ENCODE measurements at regions not wholly inside any gene's neighbourhood (a gene's known extent, or its start where the extent isn't known, plus 50 kb on each side); places are given as distances from the start of the nearest gene placed in this dataset.

DNA sequence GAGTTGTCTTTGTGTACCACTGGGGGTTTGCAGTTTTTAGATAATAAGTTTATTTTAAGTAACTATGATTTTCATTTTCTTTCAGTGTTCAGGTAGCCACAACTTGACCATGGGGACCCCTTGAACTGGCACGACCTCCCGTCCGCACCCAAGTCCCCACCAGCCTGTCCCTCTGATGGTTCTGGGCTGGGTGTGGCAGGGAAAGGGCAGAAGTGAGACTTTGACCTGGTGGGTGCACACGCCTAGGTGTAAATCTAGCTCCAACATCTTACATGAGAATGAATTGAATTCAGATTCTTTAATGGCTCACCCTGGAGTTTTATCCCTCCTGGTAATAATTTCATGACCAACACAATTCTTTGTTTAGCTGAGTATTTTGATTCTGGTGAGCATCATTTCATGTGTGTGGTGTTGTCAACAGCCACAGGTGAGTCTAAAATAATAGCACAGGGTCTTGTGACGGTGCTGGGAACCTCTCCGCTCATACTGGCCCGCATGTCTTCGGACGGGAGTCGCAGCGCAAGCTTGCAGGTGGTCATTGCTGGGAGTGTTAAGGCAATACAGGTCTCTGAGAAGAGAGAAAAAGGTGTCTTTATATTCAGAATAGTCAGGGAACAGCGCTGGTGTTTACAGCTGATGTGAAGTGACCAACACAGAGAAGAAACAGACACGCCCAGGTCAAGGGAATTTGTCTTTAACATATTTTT lies 50.8 kb upstream of the POFUT2 start:
- Histone ChIP-seq H3K4me3 (ENCODE audit: low read length in 2 of 2) (no peak overlapping the region), H3K27me3 (ENCODE audit: control insufficient read depth in 2 of 2, insufficient read depth in 2 of 2, low read length in 2 of 2) (peaks cover 0 to 2% of the 10 kb centered on the region in 2 donors), H3K27ac (ENCODE audit: low read depth in 2 of 2, low read length in 2 of 2) (no peak overlapping the region)

DNA sequence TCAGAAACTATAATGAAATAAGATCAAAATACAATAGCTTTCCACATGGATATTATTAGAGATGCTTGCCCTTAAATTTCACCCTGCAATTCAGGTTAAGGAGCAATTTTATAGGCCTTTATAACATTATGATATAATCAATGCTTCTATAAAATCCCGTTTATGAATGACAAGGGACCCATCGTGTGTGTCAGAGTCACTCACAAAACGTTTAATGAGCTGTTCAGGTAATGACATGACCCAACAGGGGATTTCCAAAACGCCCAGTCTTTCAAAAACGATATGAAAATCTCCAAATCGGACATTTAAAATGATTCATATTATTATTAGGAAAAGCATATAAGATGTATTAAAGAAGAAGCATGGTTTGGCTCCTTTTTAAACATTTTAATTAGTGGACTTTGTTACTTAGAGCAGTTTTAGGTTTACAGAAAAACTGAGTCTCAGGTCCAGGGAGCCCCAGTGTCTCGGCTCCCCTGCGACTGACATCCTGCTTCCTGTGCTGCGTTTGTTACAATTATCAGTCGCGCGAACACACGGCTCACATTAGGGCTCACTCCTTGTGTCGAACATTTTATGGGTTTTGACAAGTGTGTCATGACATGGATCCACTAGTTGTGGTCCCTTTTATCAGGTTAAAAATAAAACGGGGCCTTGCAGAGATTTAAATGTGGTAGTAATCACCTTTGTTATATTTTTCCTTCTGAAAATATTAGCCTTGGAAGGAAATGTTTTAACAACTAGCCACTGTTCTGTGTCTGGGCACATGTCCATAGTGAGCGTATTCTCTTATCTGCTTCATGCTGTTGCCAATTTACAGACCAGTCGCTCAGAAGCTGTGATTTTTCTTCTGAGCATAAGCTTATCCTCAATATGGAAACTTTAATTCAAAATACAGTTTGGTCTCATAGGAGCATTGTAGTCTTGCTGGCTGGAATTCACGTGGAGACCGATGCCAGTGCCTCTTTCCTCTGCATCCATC lies 52.0 kb upstream of the POFUT2 start:
- Histone ChIP-seq H3K27me3 (ENCODE audit: control insufficient read depth in 2 of 2, insufficient read depth in 2 of 2, low read length in 2 of 2) (peaks cover 0 to 2% of the 10 kb centered on the region in 2 donors), H3K4me1 (ENCODE audit: control insufficient read depth in 2 of 2, insufficient read depth in 2 of 2, low read length in 2 of 2) (peaks cover 0 to 2% of the 10 kb centered on the region in 2 donors), H3K9ac (ENCODE audit: low read depth in 1 of 2, low read length in 2 of 2) (no peak overlapping the region), H3K4me3 (ENCODE audit: low read length in 2 of 2) (no peak overlapping the region), H3K36me3 (ENCODE audit: control insufficient read depth in 2 of 2, insufficient read depth in 2 of 2, low read length in 2 of 2) (no peaks in the 10 kb centered on the region), H3K9me3 (ENCODE audit: control insufficient read depth in 2 of 2, low read length in 2 of 2) (no peaks in the 10 kb centered on the region), H3K27ac (ENCODE audit: low read depth in 2 of 2, low read length in 2 of 2) (no peak overlapping the region)

More for the DNA sequence above, 50.8 kb upstream of the POFUT2 start:
- Histone ChIP-seq H3K36me3 (ENCODE audit: control insufficient read depth in 2 of 2, insufficient read depth in 2 of 2, low read length in 2 of 2) (no peaks in the 10 kb centered on the region), H3K4me1 (ENCODE audit: control insufficient read depth in 2 of 2, insufficient read depth in 2 of 2, low read length in 2 of 2) (peaks cover 0 to 2% of the 10 kb centered on the region in 2 donors), H3K9me3 (ENCODE audit: control insufficient read depth in 2 of 2, low read length in 2 of 2) (no peaks in the 10 kb centered on the region), H3K9ac (ENCODE audit: low read depth in 1 of 2, low read length in 2 of 2) (no peak overlapping the region)

DNA sequence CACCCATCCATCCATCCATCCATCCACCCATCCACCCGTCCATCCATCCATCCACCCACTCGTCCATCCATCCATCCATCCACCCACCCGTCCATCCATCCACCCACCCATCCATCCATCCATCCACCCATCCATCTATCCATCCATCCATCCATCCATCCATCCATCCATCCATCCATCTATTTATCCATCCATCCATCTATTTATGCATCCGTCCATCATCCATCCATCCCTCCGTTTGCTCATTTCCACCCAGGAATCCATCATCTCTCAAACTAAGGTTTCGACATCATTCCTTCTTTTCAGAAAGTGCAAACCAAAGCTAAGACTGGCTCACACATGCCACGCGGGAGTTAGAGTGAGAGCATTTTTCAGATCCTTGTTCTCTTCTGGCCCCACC lies 52.8 kb upstream of the POFUT2 start:
- H3K4me1 ChIP-seq (ENCODE audit: control insufficient read depth in 2 of 2, insufficient read depth in 2 of 2, low read length in 2 of 2), result peaks cover 0 to 2% of the 10 kb centered on the region in 2 donors
- peaks cover 0 to 2% of the 10 kb centered on the region in 2 donors for H3K27me3 ChIP-seq (ENCODE audit: control insufficient read depth in 2 of 2, insufficient read depth in 2 of 2, low read length in 2 of 2)
- no peak overlapping the region for H3K27ac ChIP-seq (ENCODE audit: low read depth in 2 of 2, low read length in 2 of 2)
- H3K36me3 ChIP-seq (ENCODE audit: control insufficient read depth in 2 of 2, insufficient read depth in 2 of 2, low read length in 2 of 2), result no peaks in the 10 kb centered on the region
- no peak overlapping the region for H3K4me3 ChIP-seq (ENCODE audit: low read length in 2 of 2)
- no peak overlapping the region for H3K9ac ChIP-seq (ENCODE audit: low read depth in 1 of 2, low read length in 2 of 2)
- no peaks in the 10 kb centered on the region for H3K9me3 ChIP-seq (ENCODE audit: control insufficient read depth in 2 of 2, low read length in 2 of 2)

DNA sequence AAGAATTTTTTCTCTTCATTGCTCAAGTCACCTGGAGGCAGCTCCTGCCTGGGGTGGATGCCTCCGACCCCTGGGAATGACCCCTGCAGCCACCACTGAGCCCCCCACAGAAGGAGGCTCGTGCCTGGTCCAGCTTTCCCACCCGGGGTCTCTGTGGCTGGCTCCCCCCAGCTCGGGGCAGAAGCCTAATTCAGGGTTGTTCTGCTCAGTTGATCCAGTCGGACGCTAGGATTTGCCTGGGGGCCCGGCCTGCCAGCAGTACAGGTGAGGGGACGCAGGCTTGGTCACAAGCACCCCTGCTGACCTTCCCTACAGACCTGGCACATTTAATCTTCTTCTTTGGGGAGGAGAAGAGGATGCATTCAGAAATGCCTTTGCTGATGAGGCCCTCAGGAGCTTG lies 53.6 kb upstream of the POFUT2 start:
- Histone ChIP-seq H3K4me1 (ENCODE audit: control insufficient read depth in 2 of 2, insufficient read depth in 2 of 2, low read length in 2 of 2) (peaks cover 0 to 2% of the 10 kb centered on the region in 2 donors), H3K36me3 (ENCODE audit: control insufficient read depth in 2 of 2, insufficient read depth in 2 of 2, low read length in 2 of 2) (no peaks in the 10 kb centered on the region), H3K9me3 (ENCODE audit: control insufficient read depth in 2 of 2, low read length in 2 of 2) (no peaks in the 10 kb centered on the region), H3K27me3 (ENCODE audit: control insufficient read depth in 2 of 2, insufficient read depth in 2 of 2, low read length in 2 of 2) (peaks cover 0 to 2% of the 10 kb centered on the region in 2 donors), H3K27ac (ENCODE audit: low read depth in 2 of 2, low read length in 2 of 2) (no peak overlapping the region), H3K4me3 (ENCODE audit: low read length in 2 of 2) (no peak overlapping the region), H3K9ac (ENCODE audit: low read depth in 1 of 2, low read length in 2 of 2) (no peak overlapping the region)

DNA sequence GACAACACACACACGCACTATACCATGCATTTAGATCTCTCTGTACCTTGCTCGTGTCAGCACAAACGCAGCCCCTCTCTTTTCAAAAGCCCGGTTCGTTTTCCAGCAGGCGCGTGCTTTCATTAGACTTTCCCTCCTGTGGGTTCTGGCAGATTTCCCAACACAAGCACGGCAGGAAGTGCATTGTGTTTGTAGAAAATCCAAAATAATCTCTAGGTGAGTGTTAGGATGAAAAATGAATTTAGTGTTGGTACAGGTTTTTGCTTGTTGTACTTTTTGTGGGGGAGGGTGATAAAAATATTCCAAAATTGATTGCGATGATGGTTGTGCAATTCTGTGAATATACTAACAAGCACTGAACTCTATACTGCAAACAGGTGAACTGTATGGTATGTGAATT lies 54.1 kb upstream of the POFUT2 start:
- no peak overlapping the region for H3K27ac ChIP-seq (ENCODE audit: low read depth in 2 of 2, low read length in 2 of 2)
- H3K9me3 ChIP-seq (ENCODE audit: control insufficient read depth in 2 of 2, low read length in 2 of 2), result no peaks in the 10 kb centered on the region
- peaks cover 0 to 2% of the 10 kb centered on the region in 2 donors for H3K27me3 ChIP-seq (ENCODE audit: control insufficient read depth in 2 of 2, insufficient read depth in 2 of 2, low read length in 2 of 2)
- H3K36me3 ChIP-seq (ENCODE audit: control insufficient read depth in 2 of 2, insufficient read depth in 2 of 2, low read length in 2 of 2), result no peaks in the 10 kb centered on the region
- H3K4me1 ChIP-seq (ENCODE audit: control insufficient read depth in 2 of 2, insufficient read depth in 2 of 2, low read length in 2 of 2), result peaks cover 0 to 2% of the 10 kb centered on the region in 2 donors
- H3K4me3 ChIP-seq (ENCODE audit: low read length in 2 of 2), result no peak overlapping the region
- no peak overlapping the region for H3K9ac ChIP-seq (ENCODE audit: low read depth in 1 of 2, low read length in 2 of 2)

DNA sequence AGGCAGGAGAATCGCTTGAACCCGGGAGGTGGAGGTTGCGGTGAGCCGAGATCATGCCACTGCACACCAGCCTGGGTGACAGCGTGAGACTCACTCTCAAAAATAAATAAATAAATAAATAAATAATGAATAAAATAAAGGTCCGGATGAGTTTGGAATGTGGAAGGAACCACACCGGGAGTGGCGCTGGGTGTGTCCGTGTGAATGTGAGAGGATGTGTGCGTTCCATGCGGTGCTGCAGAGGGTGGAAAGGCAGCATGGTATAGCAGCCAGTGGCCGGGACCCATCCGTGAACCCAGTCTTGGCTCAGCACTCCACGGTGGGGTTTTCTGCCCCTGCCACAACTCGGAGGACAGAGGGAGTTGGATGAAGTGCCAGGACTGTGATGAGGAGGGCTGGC lies 56.2 kb upstream of the POFUT2 start:
- H3K4me3 ChIP-seq (ENCODE audit: low read length in 2 of 2), result no peak overlapping the region
- H3K4me1 ChIP-seq (ENCODE audit: control insufficient read depth in 2 of 2, insufficient read depth in 2 of 2, low read length in 2 of 2), result no peaks in the 10 kb centered on the region
- no peak overlapping the region for H3K9ac ChIP-seq (ENCODE audit: low read depth in 1 of 2, low read length in 2 of 2)
- no peaks in the 10 kb centered on the region for H3K36me3 ChIP-seq (ENCODE audit: control insufficient read depth in 2 of 2, insufficient read depth in 2 of 2, low read length in 2 of 2)
- no peaks in the 10 kb centered on the region for H3K9me3 ChIP-seq (ENCODE audit: control insufficient read depth in 2 of 2, low read length in 2 of 2)
- no peaks in the 10 kb centered on the region for H3K27me3 ChIP-seq (ENCODE audit: control insufficient read depth in 2 of 2, insufficient read depth in 2 of 2, low read length in 2 of 2)
- H3K27ac ChIP-seq (ENCODE audit: low read depth in 2 of 2, low read length in 2 of 2), result no peak overlapping the region

DNA sequence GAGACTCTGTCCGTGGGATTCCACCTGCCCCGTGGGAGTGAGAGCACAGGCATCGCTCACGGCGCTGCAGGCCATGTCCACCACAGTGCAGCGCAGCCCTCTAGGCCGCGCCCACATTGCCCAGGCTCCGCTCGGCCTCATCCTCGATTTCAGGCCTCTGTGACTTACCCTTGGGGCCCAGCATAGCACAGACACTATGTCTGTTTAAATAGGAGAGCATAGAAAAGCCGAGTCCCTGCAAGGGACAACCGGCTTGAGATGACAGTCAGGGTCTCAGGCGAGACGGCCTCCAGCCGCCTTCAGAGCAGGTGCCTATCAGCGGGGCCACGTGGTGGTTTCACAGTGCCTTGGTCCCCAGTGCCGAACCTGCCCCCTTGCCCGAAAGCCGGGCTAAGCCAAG lies 56.9 kb upstream of the POFUT2 start:
- Histone ChIP-seq H3K9ac (ENCODE audit: low read depth in 1 of 2, low read length in 2 of 2) (no peak overlapping the region), H3K36me3 (ENCODE audit: control insufficient read depth in 2 of 2, insufficient read depth in 2 of 2, low read length in 2 of 2) (no peaks in the 10 kb centered on the region), H3K9me3 (ENCODE audit: control insufficient read depth in 2 of 2, low read length in 2 of 2) (no peaks in the 10 kb centered on the region), H3K4me3 (ENCODE audit: low read length in 2 of 2) (no peak overlapping the region), H3K4me1 (ENCODE audit: control insufficient read depth in 2 of 2, insufficient read depth in 2 of 2, low read length in 2 of 2) (no peaks in the 10 kb centered on the region), H3K27ac (ENCODE audit: low read depth in 2 of 2, low read length in 2 of 2) (no peak overlapping the region), H3K27me3 (ENCODE audit: control insufficient read depth in 2 of 2, insufficient read depth in 2 of 2, low read length in 2 of 2) (no peaks in the 10 kb centered on the region)

DNA sequence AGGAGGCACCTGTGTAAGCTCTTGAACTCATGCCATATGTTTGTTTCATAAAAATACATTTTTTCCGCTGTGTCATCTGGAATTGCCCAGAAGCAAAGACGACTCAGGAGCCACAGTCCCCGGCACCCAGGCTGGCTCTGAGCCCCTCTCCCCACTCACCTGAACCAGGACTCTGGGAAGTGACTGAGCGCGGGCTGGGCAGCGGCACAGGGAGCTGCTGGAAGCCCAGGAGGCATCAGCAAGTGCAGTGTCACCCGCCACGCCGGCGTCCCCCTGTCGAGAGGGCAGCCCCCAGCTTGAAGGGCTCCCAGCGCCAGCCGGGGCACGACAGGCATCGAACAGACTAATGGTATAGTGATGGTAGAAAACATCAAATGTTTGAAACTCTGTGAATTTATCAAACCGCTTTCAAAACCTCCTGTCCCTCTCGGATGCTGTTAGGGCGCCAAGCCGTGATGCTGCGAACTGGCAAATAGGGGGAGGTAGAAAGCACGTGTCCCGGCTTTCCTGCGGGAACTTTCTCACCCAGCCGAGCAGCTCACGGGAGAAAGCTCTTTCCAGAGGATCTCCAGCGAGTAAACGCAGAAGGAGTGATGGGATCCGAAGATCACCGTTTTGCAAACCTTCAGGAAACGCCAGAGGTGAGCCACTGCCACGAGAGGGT lies 57.8 kb upstream of the COL18A1 start:
- Histone ChIP-seq H3K27ac (ENCODE audit: low read depth in 2 of 2, low read length in 2 of 2) (no peak overlapping the region), H3K9me3 (ENCODE audit: control insufficient read depth in 2 of 2, low read length in 2 of 2) (no peaks in the 10 kb centered on the region), H3K4me3 (ENCODE audit: low read length in 2 of 2) (no peak overlapping the region), H3K9ac (ENCODE audit: low read depth in 1 of 2, low read length in 2 of 2) (no peak overlapping the region), H3K36me3 (ENCODE audit: control insufficient read depth in 2 of 2, insufficient read depth in 2 of 2, low read length in 2 of 2) (no peaks in the 10 kb centered on the region), H3K27me3 (ENCODE audit: control insufficient read depth in 2 of 2, insufficient read depth in 2 of 2, low read length in 2 of 2) (no peaks in the 10 kb centered on the region), H3K4me1 (ENCODE audit: control insufficient read depth in 2 of 2, insufficient read depth in 2 of 2, low read length in 2 of 2) (no peaks in the 10 kb centered on the region)

DNA sequence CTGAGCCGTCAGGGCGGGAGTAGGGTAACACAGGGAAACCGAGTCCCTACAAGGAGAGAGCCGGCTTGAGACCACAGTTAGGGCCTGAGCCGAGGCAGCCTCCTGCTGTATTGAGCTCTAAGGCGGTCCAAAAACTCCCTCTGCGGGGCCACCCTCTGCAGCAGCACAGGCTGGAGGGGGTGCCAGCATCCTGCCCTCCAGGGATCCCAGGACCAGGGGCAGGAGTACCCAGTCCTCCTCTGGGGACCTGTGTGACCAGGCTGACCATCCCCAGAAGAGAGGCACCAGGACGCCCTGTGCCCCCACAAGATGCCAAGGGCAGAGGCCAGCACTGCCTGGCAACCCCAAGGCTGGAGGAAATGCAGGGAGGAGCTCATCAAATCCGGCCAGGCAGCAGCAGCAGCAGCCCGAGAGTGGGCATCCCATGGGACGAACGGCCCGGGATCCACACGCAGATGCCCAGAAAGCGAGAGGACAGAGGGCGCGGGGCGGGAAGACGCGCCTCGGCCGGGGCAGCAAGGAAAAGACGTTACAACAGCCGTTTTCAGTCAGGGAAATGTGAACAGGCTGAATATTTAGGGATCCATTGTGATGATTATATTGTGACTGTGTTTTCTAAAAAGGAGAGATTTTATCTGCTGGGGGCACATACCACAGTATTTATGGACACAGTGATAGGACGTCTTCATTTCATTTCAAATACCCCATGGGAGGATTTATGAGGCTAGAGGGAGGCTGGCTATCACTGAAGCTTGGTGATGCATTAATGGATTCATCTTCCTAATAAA lies 57.1 kb upstream of the COL18A1 start:
- Histone ChIP-seq H3K27ac (ENCODE audit: low read depth in 2 of 2, low read length in 2 of 2) (no peak overlapping the region), H3K36me3 (ENCODE audit: control insufficient read depth in 2 of 2, insufficient read depth in 2 of 2, low read length in 2 of 2) (no peaks in the 10 kb centered on the region), H3K27me3 (ENCODE audit: control insufficient read depth in 2 of 2, insufficient read depth in 2 of 2, low read length in 2 of 2) (no peaks in the 10 kb centered on the region), H3K9ac (ENCODE audit: low read depth in 1 of 2, low read length in 2 of 2) (no peak overlapping the region), H3K9me3 (ENCODE audit: control insufficient read depth in 2 of 2, low read length in 2 of 2) (no peaks in the 10 kb centered on the region), H3K4me1 (ENCODE audit: control insufficient read depth in 2 of 2, insufficient read depth in 2 of 2, low read length in 2 of 2) (no peaks in the 10 kb centered on the region), H3K4me3 (ENCODE audit: low read length in 2 of 2) (no peak overlapping the region)

Measured in mucosa of rectum (tissue), 2 donors.